ENCODE measurements at regions not wholly inside any gene's neighbourhood (a gene's known extent, or its start where the extent isn't known, plus 50 kb on each side); places are given as distances from the start of the nearest gene placed in this dataset.

- DNase-seq (ENCODE audit: low spot score): no peak
- ATAC-seq (ENCODE audit: insufficient number of reproducible peaks, low FRiP score, low read depth): no peak
- Histone ChIP-seq H3K4me3 (no peak overlapping the region), H3K36me3 (no peaks in the 10 kb centered on the region), H3K4me1 (ENCODE audit: control insufficient read depth in 1 of 2, low read depth in 2 of 2) (no peaks in the 10 kb centered on the region), H3K27me3 (replicated peaks; ENCODE audit: insufficient read depth) (no peaks in the 10 kb centered on the region), H3K9me3 (no peaks in the 10 kb centered on the region), H3K27ac (no peak overlapping the region)
- TF ChIP-seq CTCF (IDR thresholded peaks at IDR 0.05): no peak
These were observed 1191.9 kb downstream of the NSUN3 start for GRCh38 chr3:95254758-95255157.

GRCh38 chr3:95265129-95265528, 1202.3 kb downstream of the NSUN3 start:
- no peak for DNase-seq (ENCODE audit: low spot score)
- no peaks in the 10 kb centered on the region for H3K4me1 ChIP-seq (ENCODE audit: control insufficient read depth in 1 of 2, low read depth in 2 of 2)

GRCh38 chr3:95271395-95271794, 1208.5 kb downstream of the NSUN3 start:
- no peak for ATAC-seq (ENCODE audit: insufficient number of reproducible peaks, low FRiP score, low read depth)
- Histone ChIP-seq H3K36me3 (no peaks in the 10 kb centered on the region), H3K9me3 (no peaks in the 10 kb centered on the region), H3K4me3 (no peak overlapping the region), H3K27ac (no peak overlapping the region), H3K4me1 (ENCODE audit: control insufficient read depth in 1 of 2, low read depth in 2 of 2) (no peaks in the 10 kb centered on the region), H3K27me3 (replicated peaks; ENCODE audit: insufficient read depth) (no peaks in the 10 kb centered on the region)
- TF ChIP-seq CTCF (IDR thresholded peaks at IDR 0.05): no peak
- no peak for DNase-seq (ENCODE audit: low spot score)

More at GRCh38 chr3:95265129-95265528, 1202.3 kb downstream of the NSUN3 start:
- H3K27ac ChIP-seq: no peak overlapping the region
- H3K9me3 ChIP-seq: no peaks in the 10 kb centered on the region
- H3K36me3 ChIP-seq: no peaks in the 10 kb centered on the region
- ATAC-seq (ENCODE audit: insufficient number of reproducible peaks, low FRiP score, low read depth): no peak
- no peaks in the 10 kb centered on the region for H3K27me3 ChIP-seq (replicated peaks; ENCODE audit: insufficient read depth)
- TF ChIP-seq CTCF (IDR thresholded peaks at IDR 0.05): no peak
- H3K4me3 ChIP-seq: no peak overlapping the region

GRCh38 chr3:95272166-95272565, 1209.3 kb downstream of the NSUN3 start:
- no peak overlapping the region for H3K27ac ChIP-seq
- ATAC-seq (ENCODE audit: insufficient number of reproducible peaks, low FRiP score, low read depth): no peak
- H3K4me3 ChIP-seq: no peak overlapping the region
- no peak for DNase-seq (ENCODE audit: low spot score)
- no peaks in the 10 kb centered on the region for H3K27me3 ChIP-seq (replicated peaks; ENCODE audit: insufficient read depth)
- TF ChIP-seq CTCF (IDR thresholded peaks at IDR 0.05): no peak
- H3K36me3 ChIP-seq: no peaks in the 10 kb centered on the region
- H3K9me3 ChIP-seq: no peaks in the 10 kb centered on the region
- no peaks in the 10 kb centered on the region for H3K4me1 ChIP-seq (ENCODE audit: control insufficient read depth in 1 of 2, low read depth in 2 of 2)

- H3K27ac ChIP-seq: no peak overlapping the region
- H3K4me1 ChIP-seq (ENCODE audit: control insufficient read depth in 1 of 2, low read depth in 2 of 2): no peaks in the 10 kb centered on the region
- no peak for TF ChIP-seq CTCF (IDR thresholded peaks at IDR 0.05)
- ATAC-seq (ENCODE audit: insufficient number of reproducible peaks, low FRiP score, low read depth): no peak
- H3K9me3 ChIP-seq: no peaks in the 10 kb centered on the region
- no peaks in the 10 kb centered on the region for H3K27me3 ChIP-seq (replicated peaks; ENCODE audit: insufficient read depth)
- no peak overlapping the region for H3K4me3 ChIP-seq
- no peaks in the 10 kb centered on the region for H3K36me3 ChIP-seq
- no peak for DNase-seq (ENCODE audit: low spot score)
These were observed 1209.9 kb downstream of the NSUN3 start for GRCh38 chr3:95272781-95273180.
